HUES48 (cell line): ENCODE measurements at regions not wholly inside any gene's neighbourhood (a gene's known extent, or its start where the extent isn't known, plus 50 kb on each side); places are given as distances from the start of the nearest gene placed in this dataset.

Experiments
- H3K27ac ChIP-seq: one replicate; pipeline ENCODE4 v1.7.0; 2013; ENCODE audit warnings: low read depth, low read length, inconsistent platforms
- H3K27me3 ChIP-seq: 2 replicates; pipeline ENCODE4 v1.6.1; 2013; ENCODE audit warnings: mild to moderate bottlenecking, low read length; ENCODE audit not compliant: control insufficient read depth, insufficient read depth
- H3K36me3 ChIP-seq: 2 replicates; pipeline ENCODE4 v1.6.1; 2013; ENCODE audit warnings: low read length; ENCODE audit not compliant: control insufficient read depth, insufficient read depth
- H3K4me1 ChIP-seq: 2 replicates; pipeline ENCODE4 v1.6.1; 2013; ENCODE audit warnings: mild to moderate bottlenecking, low read length; ENCODE audit not compliant: control insufficient read depth, insufficient read depth
- H3K4me3 ChIP-seq: 2 replicates; pipeline ENCODE4 v1.5.1; 2013; ENCODE audit warnings: mild to moderate bottlenecking, low read depth, low read length
- H3K9ac ChIP-seq: 2 replicates; pipeline ENCODE4 v1.6.1; 2013; ENCODE audit warnings: mild to moderate bottlenecking, low read depth, low read length, moderate library complexity
- H3K9me3 ChIP-seq: 2 replicates; pipeline ENCODE4 v1.6.1; 2013; ENCODE audit warnings: low read length; ENCODE audit not compliant: control insufficient read depth, insufficient read depth

GRCh38 chr20:48283470-48284110 lies 498.3 kb upstream of the SULF2 start:
- no peaks in the 10 kb centered on the region for H3K27me3 ChIP-seq
- no peak overlapping the region for H3K27ac ChIP-seq
- no peaks in the 10 kb centered on the region for H3K9me3 ChIP-seq
- no peaks in the 10 kb centered on the region for H3K36me3 ChIP-seq
- H3K9ac ChIP-seq, result no peak overlapping the region
- no peak overlapping the region for H3K4me3 ChIP-seq
- H3K4me1 ChIP-seq, result peaks cover 19% of the 10 kb centered on the region

- Histone ChIP-seq H3K36me3 (no peaks in the 10 kb centered on the region), H3K9me3 (no peaks in the 10 kb centered on the region), H3K9ac (no peak overlapping the region), H3K27me3 (no peaks in the 10 kb centered on the region), H3K4me1 (peaks cover 19% of the 10 kb centered on the region), H3K27ac (no peak overlapping the region), H3K4me3 (no peak overlapping the region)
These were observed 497.4 kb upstream of the SULF2 start for GRCh38 chr20:48282591-48283228.

GRCh38 chr20:48281501-48281900 lies 496.2 kb upstream of the SULF2 start:
- Histone ChIP-seq H3K9ac (no peak overlapping the region), H3K27ac (no peak overlapping the region), H3K36me3 (no peaks in the 10 kb centered on the region), H3K9me3 (no peaks in the 10 kb centered on the region), H3K27me3 (no peaks in the 10 kb centered on the region), H3K4me3 (no peak overlapping the region), H3K4me1 (peaks cover 14% of the 10 kb centered on the region)

GRCh38 chr20:48278961-48279481 lies 493.7 kb upstream of the SULF2 start:
- no peak overlapping the region for H3K27ac ChIP-seq
- H3K27me3 ChIP-seq, result no peaks in the 10 kb centered on the region
- H3K9me3 ChIP-seq, result no peaks in the 10 kb centered on the region
- H3K9ac ChIP-seq, result no peak overlapping the region
- H3K4me3 ChIP-seq, result no peak overlapping the region
- no peaks in the 10 kb centered on the region for H3K36me3 ChIP-seq
- H3K4me1 ChIP-seq, result peaks cover 18% of the 10 kb centered on the region

- Histone ChIP-seq H3K27me3 (no peaks in the 10 kb centered on the region), H3K36me3 (no peaks in the 10 kb centered on the region), H3K4me1 (peaks cover 18% of the 10 kb centered on the region), H3K27ac (no peak overlapping the region), H3K9ac (no peak overlapping the region), H3K4me3 (no peak overlapping the region), H3K9me3 (no peaks in the 10 kb centered on the region)
These were observed 492.0 kb upstream of the SULF2 start for GRCh38 chr20:48277266-48277665.

GRCh38 chr20:48276021-48276342 lies 490.7 kb upstream of the SULF2 start:
- Histone ChIP-seq H3K27me3 (no peaks in the 10 kb centered on the region), H3K36me3 (no peaks in the 10 kb centered on the region), H3K9ac (no peak overlapping the region), H3K9me3 (no peaks in the 10 kb centered on the region), H3K27ac (peak overlapping the region; percentile 53), H3K4me3 (no peak overlapping the region), H3K4me1 (peaks cover 18% of the 10 kb centered on the region)

- Histone ChIP-seq H3K9ac (no peak overlapping the region), H3K4me3 (no peak overlapping the region), H3K27ac (peak overlapping the region; percentile 53), H3K27me3 (no peaks in the 10 kb centered on the region), H3K4me1 (peaks cover 18% of the 10 kb centered on the region), H3K9me3 (no peaks in the 10 kb centered on the region), H3K36me3 (no peaks in the 10 kb centered on the region)
These were observed 490.2 kb upstream of the SULF2 start for GRCh38 chr20:48275286-48276020.

GRCh38 chr20:48273843-48274242 lies 488.6 kb upstream of the SULF2 start:
- Histone ChIP-seq H3K4me3 (no peak overlapping the region), H3K9me3 (no peaks in the 10 kb centered on the region), H3K27me3 (no peaks in the 10 kb centered on the region), H3K9ac (no peak overlapping the region), H3K4me1 (peaks cover 18% of the 10 kb centered on the region), H3K36me3 (no peaks in the 10 kb centered on the region), H3K27ac (no peak overlapping the region)

GRCh38 chr20:48270885-48271284 lies 485.6 kb upstream of the SULF2 start:
- no peak overlapping the region for H3K9ac ChIP-seq
- no peak overlapping the region for H3K4me3 ChIP-seq
- peaks cover 9% of the 10 kb centered on the region for H3K4me1 ChIP-seq
- H3K9me3 ChIP-seq, result no peaks in the 10 kb centered on the region
- no peaks in the 10 kb centered on the region for H3K27me3 ChIP-seq
- no peak overlapping the region for H3K27ac ChIP-seq
- H3K36me3 ChIP-seq, result no peaks in the 10 kb centered on the region

- Histone ChIP-seq H3K27me3 (no peaks in the 10 kb centered on the region), H3K9ac (no peak overlapping the region), H3K27ac (no peak overlapping the region), H3K4me3 (no peak overlapping the region), H3K36me3 (no peaks in the 10 kb centered on the region), H3K9me3 (no peaks in the 10 kb centered on the region), H3K4me1 (no peaks in the 10 kb centered on the region)
These were observed 482.8 kb upstream of the SULF2 start for GRCh38 chr20:48267860-48268633.
